HepG2 (cell line): ENCODE measurements at regions not wholly inside any gene's neighbourhood (a gene's known extent, or its start where the extent isn't known, plus 50 kb on each side); places are given as distances from the start of the nearest gene placed in this dataset.

Experiments used
- ATAC-seq: fragments of 200-7000 bp; cut with Tn5 transposase; 3 replicates; pipeline ENCODE4 v1.9.1; 2020; ENCODE audit warnings: mild to moderate bottlenecking, moderate library complexity
- BruUV-seq: library from RNA; stranded (reverse); fragments of 400-500 nt; replicated peaks from 2 replicates; lab custom pipeline; 2021; lab: Mats Ljungman, UMichigan
- CTCF ChIA-PET: fragments of 300-600 bp; formaldehyde crosslinking; extraction: SDS; loops from one replicate; lab custom pipeline; 2021; ENCODE audit warnings: low total read pairs, inconsistent platforms, low intra/inter-chr PET ratio; lab: Yijun Ruan, JAX
- POLR2A ChIA-PET: fragments of 350-600 bp; sonication (Branson Sonifier 250); formaldehyde crosslinking; loops from one replicate; lab custom pipeline; 2020; ENCODE audit warnings: antibody characterized with exemption, inconsistent platforms; lab: Yijun Ruan, JAX
- DNase-seq: peaks from one replicate; pipeline ENCODE4 v3.0.0-alpha.2; 2015; ENCODE audit warnings: low spot score
- FAIRE-seq: peaks from 3 replicates; lab custom pipeline; 2011; peaks lifted over from hg19 to GRCh38; lab: Jason Lieb, UNC
- H2AFZ ChIP-seq: one replicate; pipeline ENCODE4 v1.6.1; 2011; ENCODE audit warnings: low read length, inconsistent platforms
- H3K27ac ChIP-seq: fragments of 300-600 bp; 3 replicates; pipeline ENCODE4 v1.8.0; 2011; ENCODE audit warnings: mixed run types, mild to moderate bottlenecking, mixed read lengths, low read length, inconsistent platforms; ENCODE audit not compliant: insufficient read depth; ENCODE audit errors: extremely low read length
- H3K27me3 ChIP-seq, 2 experiments: fragments of 200-600 bp in 1 of 2; 2 replicates in 1 of 2; 3 replicates in 1 of 2; pipeline versions ENCODE4 v1.6.0 to v1.8.0; 2011; ENCODE audit warnings: low read length in 2 of 2, mild to moderate bottlenecking in 2 of 2, moderate library complexity in 2 of 2, inconsistent platforms in 1 of 2; ENCODE audit not compliant: insufficient read depth in 2 of 2, control insufficient read depth in 1 of 2
- H3K36me3 ChIP-seq, 2 experiments: fragments of 200-600 bp in 1 of 2; replicated peaks in 1 of 2; 2 replicates in 1 of 2; 3 replicates in 1 of 2; pipeline versions ENCODE4 v1.5.1 to v1.8.0; 2011; ENCODE audit warnings: low read length in 2 of 2, inconsistent platforms in 1 of 2; ENCODE audit not compliant: insufficient read depth in 2 of 2, control insufficient read depth in 1 of 2
- H3K4me1 ChIP-seq: 2 replicates; pipeline ENCODE4 v1.5.1; 2012; ENCODE audit warnings: low read length, inconsistent platforms; ENCODE audit not compliant: insufficient read depth
- H3K4me2 ChIP-seq: 2 replicates; pipeline ENCODE4 v1.6.0; 2011; ENCODE audit warnings: low read depth, low read length, inconsistent platforms
- H3K4me3 ChIP-seq, 3 experiments: fragments of 200-600 bp in 1 of 3; sonication (generic), shearing (Covaris generic) in 1 of 3; replicated peaks in 1 of 3; 2 replicates each; pipeline ENCODE4 v1.5.1; 2011 to 2016; ENCODE audit warnings: low read length in 3 of 3, inconsistent platforms in 2 of 3, low read depth in 2 of 3, mild to moderate bottlenecking in 2 of 3, control low read depth in 1 of 3, mixed read lengths in 1 of 3; ENCODE audit not compliant: insufficient read depth in 1 of 3
- H3K79me2 ChIP-seq: one replicate; pipeline ENCODE4 v1.6.1; 2011; ENCODE audit warnings: low read length, inconsistent platforms; ENCODE audit not compliant: insufficient read depth
- H3K9ac ChIP-seq: 2 replicates; pipeline ENCODE4 v1.6.0; 2011; ENCODE audit warnings: mild to moderate bottlenecking, low read depth, low read length, inconsistent platforms; ENCODE audit not compliant: insufficient read depth
- H3K9me3 ChIP-seq: 2 replicates; pipeline ENCODE4 v1.5.1; 2012; ENCODE audit warnings: mild to moderate bottlenecking, low read length
- H4K20me1 ChIP-seq: 2 replicates; pipeline ENCODE4 v1.6.0; 2011; ENCODE audit warnings: inconsistent platforms, mild to moderate bottlenecking, low read length, moderate library complexity; ENCODE audit not compliant: insufficient read depth
- BCLAF1 ChIP-seq: fragments of 450-650 bp; IDR thresholded peaks from 2 replicates; pipeline ENCODE4 v1.6.1; 2017; ENCODE audit warnings: mild to moderate bottlenecking
- EHMT2 ChIP-seq: fragments of 200-600 bp; sonication (generic); IDR thresholded peaks from 2 replicates; pipeline ENCODE4 v1.7.0; 2017; ENCODE audit warnings: antibody characterized with exemption, low read depth, low read length, borderline replicate concordance
- GABPA ChIP-seq, 2 experiments: IDR thresholded peaks; 2 replicates each; pipeline ENCODE4 v1.6.1; 2011 to 2016; ENCODE audit warnings: low read depth in 2 of 2, low read length in 1 of 2, missing biosample characterization in 1 of 2, missing genetic modification characterization in 1 of 2
- ISL2 ChIP-seq: sonication (generic); formaldehyde crosslinking; IDR thresholded peaks from 2 replicates; pipeline ENCODE4 v1.5.0; 2020; ENCODE audit warnings: missing genetic modification reagents
- KDM4B ChIP-seq: sonication (generic); formaldehyde crosslinking; IDR thresholded peaks from 2 replicates; pipeline ENCODE4 v1.4.0; 2020; ENCODE audit warnings: missing genetic modification reagents
- KDM5A ChIP-seq: fragments of 200-600 bp; sonication (generic); IDR thresholded peaks from 2 replicates; pipeline ENCODE4 v1.7.0; 2018; ENCODE audit warnings: antibody characterized with exemption, mild to moderate bottlenecking, low read length, borderline replicate concordance
- MEIS1 ChIP-seq: sonication (generic); formaldehyde crosslinking; IDR thresholded peaks from 2 replicates; pipeline ENCODE4 v1.9.0; 2021; ENCODE audit warnings: mild to moderate bottlenecking, missing genetic modification reagents, moderate library complexity, borderline replicate concordance
- TRIM22 ChIP-seq: fragments of 450-650 bp; IDR thresholded peaks from 2 replicates; pipeline ENCODE4 v1.6.1; 2017
- ZNF180 ChIP-seq: sonication (generic); formaldehyde crosslinking; IDR thresholded peaks from 2 replicates; pipeline ENCODE4 v1.4.0; 2020; ENCODE audit warnings: low read depth, missing genetic modification reagents, borderline replicate concordance
- WGBS: methylation state at CpG from one replicate; pipeline ENCODE4 v1.1.6; 2017; ENCODE audit warnings: low lambda C conversion rate; 5-methylcytosine and 5-hydroxymethylcytosine counted together
- in situ Hi-C: cut with HindIII; loops from 2 replicates; pipeline ENCODE4 v1.10.0; 2017; ENCODE audit warnings: low pct_unique_long_range_greater_than_20kb; ENCODE audit not compliant: extremely low pct_ligation_motif_present
- intact Hi-C: fragments of 100-400 bp; cut with micrococcal nuclease; formaldehyde crosslinking; loops from one replicate; pipeline ENCODE4 v1.10.0; 2022; ENCODE audit not compliant: unreplicated experiment

GRCh38 chr1:244301595-244302130, 150.0 kb downstream of the ADSS2 start:
- ChIA-PET POLR2A (no interaction called here), CTCF (no interaction called here)
- in situ Hi-C loops, result no loop called here
- no peak overlapping the region for H3K4me3 ChIP-seq
- no peak overlapping the region for H3K27ac ChIP-seq
- no peak overlapping the region for H3K4me2 ChIP-seq
- no peak overlapping the region for H3K9ac ChIP-seq
- no peaks in the 10 kb centered on the region for H3K79me2 ChIP-seq
- peaks cover 0 to 7% of the 10 kb centered on the region in 2 experiments; a peak in 2 of 5 replicates for H3K27me3 ChIP-seq
- H3K36me3 ChIP-seq, result no peaks in the 10 kb centered on the region
- DNase-seq, result no peak
- TF ChIP-seq TRIM22, result no peak
- TF ChIP-seq ZNF180 (CRISPR knock-in tag), result no peak
- TF ChIP-seq ISL2 (CRISPR knock-in tag), result no peak
- TF ChIP-seq KDM4B (CRISPR knock-in tag), result no peak
- no peak for TF ChIP-seq MEIS1 (CRISPR knock-in tag)
- no peak for TF ChIP-seq BCLAF1
- no peak for TF ChIP-seq EHMT2
- TF ChIP-seq GABPA (IDR thresholded peaks at IDR 0.05; ENCODE audit: low read depth, low read length), result no peak
- no peak for TF ChIP-seq GABPA (CRISPR knock-in tag; IDR thresholded peaks at IDR 0.05; ENCODE audit: low read depth)
- TF ChIP-seq KDM5A, result no peak
- FAIRE-seq, result no peak
- intact Hi-C loops, result no loop called here
- 24% methylated on average over 5 of the region's 5 CpGs for WGBS
- no peak overlapping the region for H2AFZ ChIP-seq
- BruUV-seq, result no TSS peak
- ATAC-seq, result no peak
- no peaks in the 10 kb centered on the region for H4K20me1 ChIP-seq
- H3K9me3 ChIP-seq, result no peaks in the 10 kb centered on the region
- H3K4me1 ChIP-seq, result no peaks in the 10 kb centered on the region; the same call in 1 of the 2 replicates
